GM10266 (cell line): ENCODE measurements at regions not wholly inside any gene's neighbourhood (a gene's known extent, or its start where the extent isn't known, plus 50 kb on each side); places are given as distances from the start of the nearest gene placed in this dataset.
A peak's percentile ranks its signal among the peaks of the same experiment; 100 is the strongest.
"Not testable (repeated sequence)": the region's sequence is repeated elsewhere in the genome, so short reads cannot be mapped to it uniquely, and the experiment has no call there.

Source experiments
- DNase-seq: peaks from one replicate; pipeline ENCODE4 v3.0.0; 2012; ENCODE audit errors: extremely low spot score
- TF ChIP-seq, protein P1 (sequence below): IDR thresholded peaks from 2 replicates; pipeline ENCODE4 v1.5.1; 2012; ENCODE audit warnings: mild to moderate bottlenecking, low read depth; ENCODE audit not compliant: control insufficient read depth, insufficient read depth; ENCODE audit errors: missing control alignments

DNA sequence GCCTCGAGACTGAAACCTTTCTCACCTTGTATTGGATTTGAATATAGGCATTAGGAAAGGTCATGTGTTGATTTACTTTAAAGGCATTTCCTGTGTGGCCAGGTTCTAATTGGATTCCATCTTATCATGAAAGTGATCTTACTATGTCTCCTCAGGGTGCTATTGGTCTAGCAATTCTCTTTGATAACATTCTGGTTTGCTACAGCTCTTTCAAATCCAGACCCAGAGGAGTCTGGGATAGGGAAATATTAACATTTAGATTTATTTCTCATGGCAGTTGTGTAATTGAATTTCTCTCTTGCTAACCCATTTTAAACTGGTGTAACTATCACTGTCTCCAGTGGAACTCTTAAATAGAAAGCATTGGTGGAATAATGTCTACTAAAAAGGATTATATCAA, 69.9 kb upstream of the NMUR2 start:
- TF ChIP-seq, protein P1, sequence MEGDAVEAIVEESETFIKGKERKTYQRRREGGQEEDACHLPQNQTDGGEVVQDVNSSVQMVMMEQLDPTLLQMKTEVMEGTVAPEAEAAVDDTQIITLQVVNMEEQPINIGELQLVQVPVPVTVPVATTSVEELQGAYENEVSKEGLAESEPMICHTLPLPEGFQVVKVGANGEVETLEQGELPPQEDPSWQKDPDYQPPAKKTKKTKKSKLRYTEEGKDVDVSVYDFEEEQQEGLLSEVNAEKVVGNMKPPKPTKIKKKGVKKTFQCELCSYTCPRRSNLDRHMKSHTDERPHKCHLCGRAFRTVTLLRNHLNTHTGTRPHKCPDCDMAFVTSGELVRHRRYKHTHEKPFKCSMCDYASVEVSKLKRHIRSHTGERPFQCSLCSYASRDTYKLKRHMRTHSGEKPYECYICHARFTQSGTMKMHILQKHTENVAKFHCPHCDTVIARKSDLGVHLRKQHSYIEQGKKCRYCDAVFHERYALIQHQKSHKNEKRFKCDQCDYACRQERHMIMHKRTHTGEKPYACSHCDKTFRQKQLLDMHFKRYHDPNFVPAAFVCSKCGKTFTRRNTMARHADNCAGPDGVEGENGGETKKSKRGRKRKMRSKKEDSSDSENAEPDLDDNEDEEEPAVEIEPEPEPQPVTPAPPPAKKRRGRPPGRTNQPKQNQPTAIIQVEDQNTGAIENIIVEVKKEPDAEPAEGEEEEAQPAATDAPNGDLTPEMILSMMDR: no peak
- no peak for DNase-seq

DNA sequence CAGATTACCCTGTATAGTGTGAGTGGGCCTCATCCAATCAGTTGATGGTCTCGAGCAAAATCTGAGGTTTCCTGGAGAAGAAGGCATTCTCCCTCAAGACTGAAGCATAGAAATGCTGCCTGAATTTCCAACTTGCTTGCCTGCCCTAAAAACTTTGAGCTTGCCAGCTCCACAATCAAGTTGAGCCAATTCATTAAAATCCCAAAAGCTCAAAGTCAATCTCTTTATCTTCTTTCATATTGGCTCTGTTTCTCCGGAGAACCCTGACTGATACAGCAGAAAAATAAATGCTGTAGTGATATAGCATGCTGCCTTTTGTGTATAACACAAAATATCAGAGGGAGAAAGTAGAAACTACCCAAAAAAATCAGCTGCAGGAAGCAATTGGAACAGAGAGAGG, 72.5 kb upstream of the NMUR2 start:
- TF ChIP-seq, protein P1: no peak

DNA sequence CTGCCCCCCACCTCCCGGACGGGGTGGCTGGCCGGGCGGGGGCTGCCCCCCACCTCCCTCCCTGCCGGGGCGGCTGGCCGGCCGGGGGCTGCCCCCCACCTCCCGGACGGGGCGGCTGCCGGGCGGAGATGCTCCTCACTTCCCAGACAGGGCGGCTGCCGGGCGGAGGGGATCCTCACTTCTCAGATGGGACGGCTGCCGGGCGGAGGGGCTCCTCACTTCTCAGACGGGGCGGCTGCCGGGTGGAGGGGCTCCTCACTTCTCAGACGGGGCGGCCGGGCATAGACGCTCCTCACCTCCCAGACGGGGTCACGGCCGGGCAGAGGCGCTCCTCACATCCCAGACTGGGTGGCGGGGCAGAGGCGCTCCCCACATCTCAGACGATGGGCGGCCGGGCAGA, 74.8 kb upstream of the NMUR2 start:
- DNase-seq: not testable (repeated sequence)

More for the DNA sequence above, 72.5 kb upstream of the NMUR2 start:
- no peak for DNase-seq

DNA sequence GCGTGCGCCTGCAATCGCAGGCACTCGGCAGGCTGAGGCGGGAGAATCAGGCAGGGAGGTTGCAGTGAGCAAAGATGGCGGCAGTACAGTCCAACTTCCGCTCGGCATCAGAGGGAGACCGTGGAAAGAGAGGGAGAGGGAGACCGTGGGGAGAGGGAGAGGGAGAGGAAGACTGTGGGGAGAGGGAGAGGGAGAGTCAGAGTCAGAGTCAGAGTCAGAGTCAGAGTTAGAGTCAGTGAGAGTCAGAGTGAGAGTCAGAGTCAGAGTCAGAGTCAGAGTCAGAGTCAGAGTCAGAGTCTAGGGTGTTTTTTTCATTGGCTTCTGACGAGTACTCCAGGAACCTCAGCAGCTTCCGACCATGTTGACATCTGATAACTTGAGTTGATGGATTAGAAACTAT, 75.6 kb upstream of the NMUR2 start:
- DNase-seq: peak; percentile 46

DNA sequence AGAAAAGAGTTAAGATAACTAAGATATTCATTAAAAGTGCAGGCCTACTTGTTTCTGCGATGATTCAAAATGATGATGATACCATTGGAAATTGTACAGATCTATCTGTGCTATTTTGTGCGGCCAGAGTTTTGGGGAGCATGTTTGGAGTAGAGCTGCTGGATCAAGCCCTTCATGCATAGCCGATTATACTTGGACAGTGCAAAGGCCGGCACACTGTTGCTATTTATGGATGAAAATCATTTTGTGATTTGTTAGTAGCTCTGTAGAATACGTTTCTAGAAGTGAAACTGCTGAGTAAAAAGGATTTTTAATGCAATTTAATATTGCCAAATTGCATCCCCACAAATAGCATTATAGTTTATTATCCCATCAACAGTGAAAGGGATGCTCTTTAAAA, 82.1 kb upstream of the NMUR2 start:
- TF ChIP-seq, protein P1: no peak
- DNase-seq: no peak

GRCh38 chr5:152488869-152489268, 83.8 kb upstream of the NMUR2 start:
- TF ChIP-seq, protein P1: no peak
- DNase-seq: no peak

DNA sequence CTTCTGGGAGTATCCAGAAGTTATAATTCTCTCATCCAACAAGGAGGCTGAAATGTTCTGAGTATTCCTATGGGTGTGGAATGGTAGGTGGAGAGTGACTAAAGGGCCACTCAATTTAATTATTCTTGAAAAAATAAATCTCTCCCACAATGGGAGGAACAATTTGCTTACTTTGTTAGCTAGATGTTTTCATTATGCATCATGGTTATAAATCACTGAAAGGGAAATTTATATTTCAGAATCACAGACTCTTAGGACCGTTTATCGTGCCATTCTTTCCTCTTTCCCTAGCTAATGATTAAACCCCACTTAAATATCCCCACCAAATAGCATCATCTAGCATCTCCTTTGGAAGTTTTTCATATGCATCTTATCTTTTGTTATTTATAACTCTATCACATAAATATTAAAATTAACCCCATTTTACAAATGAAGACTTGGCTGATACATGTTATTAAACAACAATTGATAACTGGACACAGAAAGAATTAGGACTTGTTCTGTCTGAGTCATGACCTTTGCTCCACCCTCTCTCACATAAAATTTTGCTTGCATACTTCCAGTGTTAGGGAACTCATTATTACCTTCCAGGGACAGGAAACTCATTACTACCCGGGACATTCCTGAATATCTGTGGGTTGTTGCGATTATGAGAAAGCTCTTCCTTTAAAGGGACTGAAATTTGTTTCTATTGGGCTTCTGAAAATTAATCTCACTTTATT, 94.9 kb upstream of the NMUR2 start:
- DNase-seq: no peak
- TF ChIP-seq, protein P1: no peak

DNA sequence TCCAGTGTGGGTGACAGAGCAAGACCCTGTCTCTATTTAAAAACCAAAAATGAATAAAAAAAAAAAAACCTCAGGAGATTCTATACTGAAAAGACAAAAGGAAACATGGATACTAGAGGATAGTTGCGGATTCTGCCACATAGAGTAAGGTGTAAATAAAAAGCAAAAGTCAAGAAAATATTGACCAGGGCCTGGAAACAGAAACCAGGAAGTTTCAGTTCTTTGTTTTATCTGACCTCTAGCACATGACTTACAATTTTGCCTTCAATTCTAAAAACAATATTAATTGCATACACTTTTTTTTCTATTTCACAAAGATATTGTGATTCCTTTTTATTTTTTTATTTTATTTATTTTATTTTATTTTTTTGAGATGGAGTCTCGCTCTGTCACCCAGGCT, 96.2 kb upstream of the NMUR2 start:
- TF ChIP-seq, protein P1: no peak
- no peak for DNase-seq
